NCI-H2227 (cell line): ENCODE measurements at regions not wholly inside any gene's neighbourhood (a gene's known extent, or its start where the extent isn't known, plus 50 kb on each side); places are given as distances from the start of the nearest gene placed in this dataset.

ENCODE experiments used
- DNase-seq: peaks from one replicate; lab custom pipeline; 2025; ENCODE audit not compliant: unreplicated experiment; lab: John Stamatoyannopoulos, UW

DNA sequence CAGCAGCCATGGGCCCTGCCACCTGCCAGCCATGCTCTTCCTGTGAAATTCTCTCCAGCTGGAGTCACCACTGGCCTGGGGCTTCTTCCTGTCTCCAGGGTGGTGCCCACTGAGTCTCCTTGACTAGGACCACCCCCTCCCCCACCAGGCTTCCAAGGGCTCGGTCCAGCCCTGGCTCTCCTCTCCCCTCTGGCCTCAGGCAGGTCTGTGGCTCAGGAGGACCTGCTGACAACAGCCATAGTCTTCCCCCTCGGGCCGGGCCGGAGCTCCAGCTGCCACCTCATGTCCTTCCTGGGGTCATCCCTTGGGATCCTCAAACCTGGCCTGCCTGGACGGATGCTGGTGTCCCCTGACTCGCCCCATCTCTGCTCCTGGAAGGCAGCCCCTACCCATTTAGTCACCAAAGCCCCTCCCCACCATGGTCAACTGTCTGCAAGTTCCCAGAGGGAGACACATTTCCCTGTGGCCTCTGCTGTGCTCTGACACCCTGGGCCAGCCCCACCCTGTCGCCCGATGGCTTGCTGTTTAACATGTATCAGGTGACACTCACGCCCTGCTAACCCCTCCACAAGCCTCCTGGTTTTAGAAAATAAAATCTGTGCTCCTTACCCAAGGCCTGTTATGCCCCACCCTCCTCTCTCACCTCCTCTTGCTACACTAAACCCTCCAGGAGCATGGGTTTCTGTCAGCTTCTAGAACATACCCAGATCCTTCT lies 186.2 kb downstream of the RBFOX3 start:
- no peak for DNase-seq

DNA sequence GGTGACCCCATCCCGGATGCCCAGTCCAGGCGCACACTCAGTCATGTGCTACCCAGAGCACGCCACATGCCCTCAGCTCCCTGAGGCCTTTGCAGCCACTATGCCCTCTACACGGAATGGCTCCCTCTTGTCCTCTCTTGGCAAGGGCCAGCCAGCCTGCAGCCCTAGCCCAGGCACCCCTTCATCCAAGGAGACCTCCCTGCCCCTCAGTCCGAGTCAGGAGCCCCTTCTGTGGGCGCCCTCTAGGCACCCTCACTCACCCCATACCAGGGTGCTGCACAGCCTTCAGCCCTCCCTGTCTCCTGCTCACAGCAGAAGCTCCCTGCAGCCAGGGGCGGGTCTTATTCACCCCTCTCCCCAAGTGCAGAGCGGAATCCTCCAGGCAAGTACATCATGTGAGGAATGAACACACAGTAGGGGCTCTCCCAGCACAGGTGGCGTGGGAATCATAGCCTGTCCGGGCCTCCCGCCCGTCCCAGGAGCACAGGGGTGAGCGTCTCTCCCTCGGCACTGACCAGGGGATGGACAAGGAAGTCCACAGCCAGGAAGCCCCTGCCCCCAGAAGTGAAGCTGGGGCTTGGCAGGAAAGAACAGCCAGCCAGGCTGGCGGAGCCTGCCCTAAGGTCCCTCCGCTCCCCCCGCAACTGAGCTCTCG lies 186.9 kb downstream of the RBFOX3 start:
- no peak for DNase-seq

- no peak for DNase-seq
Observed at GRCh38 chr17:79422236-79422635, 188.6 kb downstream of the RBFOX3 start.

DNA sequence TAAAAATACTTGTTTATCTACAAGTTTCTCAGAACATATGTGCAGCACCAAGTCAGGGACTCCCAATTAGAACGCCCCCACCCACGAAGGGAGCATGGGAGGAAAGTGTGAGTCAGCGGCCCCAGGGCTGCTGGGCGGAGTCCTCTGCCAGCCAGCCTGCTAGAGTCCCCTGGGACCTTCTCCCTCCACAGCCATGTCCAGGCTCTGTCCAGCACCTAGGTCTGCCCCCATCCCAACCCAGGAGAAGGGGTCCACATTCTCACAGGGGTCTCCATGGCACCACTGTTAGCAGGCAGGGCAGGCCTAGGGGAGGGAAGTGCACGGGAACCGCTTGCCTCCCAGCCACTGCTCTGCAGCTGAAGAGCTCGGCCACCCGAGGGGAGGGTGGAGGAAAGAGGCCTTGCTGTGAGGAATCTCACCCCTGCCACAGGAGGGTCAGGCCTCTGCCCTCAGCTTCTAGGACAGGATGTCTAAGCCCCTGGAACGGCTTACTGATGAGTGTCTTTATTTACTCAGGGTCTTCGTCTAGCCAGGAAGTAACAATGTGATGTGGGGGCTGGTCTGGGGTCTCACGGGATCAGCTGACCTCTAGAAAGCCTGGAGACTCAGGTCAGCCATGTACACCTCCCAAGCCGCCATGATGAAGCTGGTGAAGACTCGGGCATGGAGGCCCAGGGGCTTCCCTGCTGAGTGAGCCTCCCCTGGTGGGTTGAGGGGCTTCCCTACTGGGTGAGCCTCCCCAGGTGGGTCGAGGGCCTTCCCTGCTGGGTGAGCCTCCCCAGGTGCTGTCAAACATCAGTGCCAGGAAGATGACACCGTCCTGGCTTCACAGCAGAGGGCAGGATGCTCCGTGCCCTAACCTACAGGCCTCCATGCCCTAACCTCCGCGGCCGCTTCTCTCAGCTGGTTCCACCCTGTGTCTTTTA lies 190.3 kb downstream of the RBFOX3 start:
- no peak for DNase-seq

- DNase-seq, result no peak
Observed at GRCh38 chr17:79417476-79417988, 193.3 kb downstream of the RBFOX3 start.

DNA sequence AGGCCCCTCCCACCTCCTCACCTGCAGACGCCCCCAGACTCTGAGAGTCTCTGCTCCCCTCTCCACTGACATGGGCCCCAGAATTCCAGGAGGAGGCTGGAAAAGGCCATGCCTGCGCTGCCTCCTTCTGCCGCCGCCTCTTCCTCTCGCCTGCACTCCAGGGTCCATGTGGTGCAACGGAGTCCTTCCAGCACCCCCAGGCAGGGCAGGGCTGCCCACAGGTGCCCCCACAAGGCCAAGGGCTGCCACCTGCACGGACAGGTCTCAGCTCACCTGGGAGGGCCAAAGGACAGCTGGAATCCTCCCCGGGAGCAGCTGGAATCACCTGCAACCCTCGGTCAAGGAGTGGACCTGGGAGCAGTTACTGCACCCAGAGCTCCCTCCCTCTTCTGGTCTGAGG lies 194.9 kb downstream of the RBFOX3 start:
- no peak for DNase-seq

DNA sequence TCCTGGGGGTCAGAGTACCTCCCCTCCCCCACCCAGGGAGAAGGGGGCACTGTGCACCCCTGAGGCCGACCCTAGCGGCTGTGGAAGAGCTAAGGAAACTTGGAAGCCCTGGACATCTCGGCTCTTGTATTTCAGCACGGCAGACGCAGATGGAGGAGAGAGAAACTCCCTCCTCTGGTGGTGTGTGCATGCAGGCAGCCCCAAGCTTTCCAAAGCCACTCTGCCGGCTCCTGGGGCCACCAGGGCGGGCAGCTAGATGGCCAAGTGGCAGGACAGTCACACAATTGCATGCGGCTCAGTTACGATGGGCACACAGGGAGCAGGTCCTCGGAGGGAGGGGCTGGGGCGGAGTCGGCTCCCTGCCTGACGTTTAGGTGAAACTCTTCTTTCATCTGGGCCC lies 195.5 kb downstream of the RBFOX3 start:
- no peak for DNase-seq

DNA sequence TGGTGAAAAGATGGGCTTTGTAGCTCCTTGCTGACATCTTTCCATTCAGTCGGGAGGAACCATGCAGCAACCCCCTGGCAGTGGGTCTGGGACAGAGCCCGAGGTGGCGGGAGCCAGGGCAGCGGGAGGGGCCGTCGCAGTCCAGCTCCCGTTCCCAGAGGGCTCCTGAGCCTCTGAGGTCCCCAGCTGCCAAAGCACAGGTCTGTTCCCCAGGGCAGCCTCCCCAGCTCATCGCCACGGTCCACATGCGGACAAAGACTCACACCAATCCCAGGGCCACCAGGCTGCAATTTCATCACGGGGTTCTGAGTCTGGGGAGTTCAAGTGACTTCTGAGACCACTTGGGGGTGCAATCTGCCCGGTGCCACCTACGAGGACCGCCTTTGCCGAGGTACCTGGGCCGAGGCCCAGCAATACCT lies 196.0 kb downstream of the RBFOX3 start:
- DNase-seq, result no peak

DNA sequence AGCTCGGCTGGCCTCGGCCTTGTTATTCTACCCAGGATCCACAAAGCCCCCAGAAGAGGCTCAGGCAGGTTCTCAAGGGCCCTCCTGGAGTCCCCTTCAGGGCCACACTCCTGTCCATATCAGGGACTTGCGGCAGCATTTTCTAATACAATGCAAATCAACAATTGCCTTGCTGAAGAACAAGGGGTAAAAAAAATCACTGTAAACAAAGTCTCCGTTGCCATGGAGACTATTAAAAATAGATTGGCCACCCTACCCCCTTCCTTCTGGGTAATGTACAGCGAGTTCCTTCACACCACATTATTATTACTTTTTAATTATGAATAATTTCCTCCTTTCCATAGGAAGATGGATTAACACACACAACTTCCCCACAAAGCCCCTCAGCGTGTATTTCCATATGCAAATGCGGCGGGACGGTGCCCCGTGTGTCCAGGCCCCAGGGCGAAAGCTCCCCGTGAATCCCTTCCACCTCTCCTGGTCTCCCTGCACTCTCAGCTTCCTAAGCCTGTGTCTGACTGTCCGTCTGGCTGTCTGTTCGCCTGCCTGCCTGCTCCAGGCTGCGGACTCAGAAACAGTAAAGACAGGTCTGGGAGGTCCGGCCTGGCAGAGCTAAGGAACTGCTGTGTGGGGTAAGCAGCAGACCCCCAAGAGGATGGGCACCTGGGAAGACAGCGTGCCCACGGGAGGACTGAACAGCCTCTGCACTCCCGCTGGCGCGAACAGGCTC lies 196.6 kb downstream of the RBFOX3 start:
- no peak for DNase-seq

- DNase-seq, result no peak
Observed at GRCh38 chr17:79413611-79414010, 197.2 kb downstream of the RBFOX3 start.

DNA sequence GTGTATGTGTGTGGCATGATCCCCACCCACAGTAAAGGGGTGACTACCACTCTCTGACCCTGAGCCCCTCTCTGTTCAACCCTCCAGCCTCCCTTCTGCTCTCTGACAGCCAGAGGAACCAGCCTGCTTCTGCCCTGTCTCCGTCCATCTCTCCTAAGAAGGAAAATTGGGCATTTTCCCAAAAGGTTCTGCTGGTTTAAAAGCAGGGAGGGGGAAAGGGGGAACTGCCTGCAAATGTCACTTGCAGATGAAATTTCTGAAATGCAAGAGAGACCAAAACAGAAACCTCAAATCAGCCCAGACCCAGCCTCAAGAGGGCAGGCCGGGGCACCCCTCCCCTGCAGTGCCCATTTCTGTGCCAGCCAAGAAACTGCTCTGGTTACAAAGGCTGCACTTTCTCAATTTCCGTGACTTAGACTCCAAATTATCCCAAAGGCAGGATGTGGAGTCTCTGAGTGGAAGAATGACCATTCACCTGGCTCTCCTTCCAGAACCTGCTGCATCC lies 197.9 kb downstream of the RBFOX3 start:
- no peak for DNase-seq

DNA sequence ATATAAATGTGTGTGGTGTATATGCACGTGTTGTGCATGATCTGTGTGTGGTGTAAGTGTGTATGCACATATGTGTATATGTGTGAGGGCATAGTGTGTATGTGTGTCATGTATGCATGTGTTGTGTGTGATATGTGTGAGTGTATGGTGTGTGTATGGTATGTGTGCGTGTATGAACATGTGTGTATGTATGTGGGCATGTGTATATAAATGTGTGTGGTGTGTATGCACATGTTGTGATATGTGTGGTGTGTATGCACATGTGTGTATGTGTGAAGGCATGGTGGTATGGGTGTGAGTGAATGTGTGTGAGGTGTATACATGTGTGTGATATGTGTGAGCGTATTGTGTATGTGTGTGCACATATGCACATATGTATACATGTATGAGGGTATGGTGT lies 198.7 kb downstream of the RBFOX3 start:
- no peak for DNase-seq

DNA sequence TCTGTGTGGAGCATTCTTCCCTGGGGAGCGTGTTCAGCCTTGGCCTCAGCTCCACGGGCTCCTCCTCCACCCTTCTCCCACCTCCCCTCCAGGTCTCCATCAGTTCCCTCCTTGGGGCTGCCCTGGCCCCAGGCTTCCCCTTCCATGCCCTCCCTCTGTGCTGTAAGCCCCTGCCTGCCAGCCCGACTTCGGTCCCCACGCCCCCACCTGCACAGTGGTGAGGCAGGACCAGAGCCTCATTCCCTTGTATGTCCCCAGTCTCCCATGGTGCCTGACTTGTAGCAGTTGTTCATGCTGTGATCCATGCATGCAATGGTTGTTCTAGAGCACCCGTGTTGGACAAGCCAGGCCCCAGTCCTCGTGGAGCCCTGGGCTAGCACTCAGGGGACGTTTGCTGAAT lies 199.4 kb downstream of the RBFOX3 start:
- no peak for DNase-seq

GRCh38 chr17:79410681-79411080 lies 200.2 kb downstream of the RBFOX3 start:
- DNase-seq, result no peak

GRCh38 chr17:79408251-79408650 lies 202.6 kb downstream of the RBFOX3 start:
- no peak for DNase-seq

- DNase-seq, result no peak
Observed at GRCh38 chr17:79407385-79407784, 203.5 kb downstream of the RBFOX3 start.

GRCh38 chr17:79406316-79406715 lies 204.5 kb downstream of the RBFOX3 start:
- DNase-seq, result peak; percentile 39

DNA sequence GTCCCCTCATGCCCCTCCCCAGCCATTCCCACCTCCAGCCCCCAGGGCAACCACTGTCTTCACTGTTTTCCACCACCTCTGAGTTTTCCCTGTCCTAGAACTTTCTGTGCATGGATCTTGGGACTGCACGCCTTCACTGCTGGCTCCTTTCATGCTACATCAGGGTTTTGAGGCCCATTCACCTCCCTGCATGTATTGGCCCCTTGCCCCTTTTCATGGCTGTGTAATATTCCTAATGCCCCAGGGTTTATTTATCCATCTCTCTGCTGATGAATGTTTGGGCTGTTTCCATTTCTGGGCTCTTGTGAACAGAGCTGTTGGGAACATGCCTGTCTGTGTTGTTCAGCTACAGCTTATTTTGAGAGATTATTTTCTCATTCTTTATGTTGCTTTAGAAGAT lies 205.0 kb downstream of the RBFOX3 start:
- no peak for DNase-seq

DNA sequence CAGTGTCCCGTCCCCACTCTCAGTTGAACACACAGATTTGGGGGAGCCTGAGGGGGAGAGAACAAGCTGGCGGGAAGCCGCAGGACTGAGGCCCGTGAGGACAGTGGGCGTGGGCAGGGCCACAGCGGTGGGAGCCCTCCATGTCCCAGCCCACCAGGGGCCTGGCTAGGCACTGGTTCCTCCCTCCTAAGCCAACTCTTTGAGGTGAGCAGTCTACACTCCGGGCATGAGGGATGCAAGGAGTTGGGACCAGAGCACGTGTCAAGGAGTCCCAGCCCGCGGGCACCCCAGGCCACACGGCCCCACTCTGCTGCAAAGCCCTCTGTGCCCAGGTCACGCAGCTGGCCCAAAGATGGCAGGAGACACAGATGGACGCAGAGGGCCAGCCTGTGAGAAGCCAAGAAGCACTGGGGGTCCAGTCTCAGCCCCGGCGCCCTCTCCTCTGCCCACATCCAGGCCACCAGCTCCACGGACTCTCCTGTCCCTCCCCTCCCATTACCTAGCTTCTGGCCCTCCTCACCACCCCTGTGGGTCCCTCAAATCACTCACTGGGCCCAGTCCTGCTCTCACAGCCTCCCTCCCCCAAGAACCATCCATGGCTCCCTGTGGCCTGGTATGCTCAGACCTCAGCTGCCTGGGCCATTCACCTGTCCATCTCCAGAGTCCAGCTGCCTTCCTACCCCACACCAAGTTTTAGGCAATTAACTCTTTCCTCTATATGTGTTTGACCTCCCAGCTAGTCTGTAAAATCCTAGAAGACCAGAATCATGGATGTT lies 206.5 kb downstream of the RBFOX3 start:
- DNase-seq, result no peak
